ENCODE measurements at regions not wholly inside any gene's neighbourhood (a gene's known extent, or its start where the extent isn't known, plus 50 kb on each side); places are given as distances from the start of the nearest gene placed in this dataset.

DNA sequence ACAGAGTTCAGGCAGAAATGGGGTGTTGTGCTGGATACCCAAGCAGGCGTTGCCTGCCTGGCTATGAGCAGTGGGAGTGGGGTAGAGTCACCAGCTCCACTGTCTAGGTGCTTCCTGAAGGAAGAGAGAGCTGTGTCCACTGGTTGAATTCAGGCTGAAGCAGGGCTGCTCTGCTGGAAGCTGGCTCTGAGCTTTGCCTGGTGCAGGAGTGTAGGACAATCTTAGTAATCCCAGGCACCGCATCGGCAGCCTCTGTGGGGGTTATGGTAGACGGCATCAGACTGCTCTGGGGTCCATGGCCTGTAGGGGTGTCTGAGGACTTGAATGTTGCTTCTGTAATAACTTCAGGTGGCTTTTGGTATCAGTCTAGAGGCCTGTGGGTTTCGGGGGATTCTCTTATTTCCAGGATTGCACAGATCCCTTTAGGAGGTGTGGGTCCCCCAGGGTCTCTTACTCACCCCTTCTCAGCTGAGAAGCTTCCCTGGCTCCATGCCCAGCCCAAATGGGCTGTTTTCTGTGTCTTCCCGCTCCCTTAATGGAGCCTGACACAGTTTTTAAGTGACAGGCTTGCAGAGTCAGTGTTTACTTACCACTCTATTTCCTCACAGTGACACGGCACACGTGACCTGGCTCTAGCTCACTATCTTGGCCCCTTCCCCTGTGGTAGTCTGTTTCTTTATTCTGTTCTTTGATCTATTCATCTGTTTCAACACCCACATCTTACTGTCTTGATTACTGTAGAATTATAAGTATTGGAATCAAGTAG, 644.3 kb downstream of the CBLN2 start:
- TF ChIP-seq MXI1 (IDR thresholded peaks at IDR 0.05; ENCODE audit: borderline replicate concordance, low read depth, low read length) (no peak), ZNF740 (CRISPR knock-in tag; IDR thresholded peaks at IDR 0.05) (no peak), TBP (CRISPR knock-in tag; IDR thresholded peaks at IDR 0.05) (no peak), ZFP1 (CRISPR knock-in tag; IDR thresholded peaks at IDR 0.05) (no peak), NONO (IDR thresholded peaks at IDR 0.05) (no peak), NONO (CRISPR knock-in tag; conservative IDR thresholded peaks at IDR 0.05) (no peak), ZNF746 (CRISPR knock-in tag; IDR thresholded peaks at IDR 0.05) (no peak)

Data from HepG2 (cell line).